Left renal cortex interstitium (tissue), 4 donors: ENCODE measurements at regions not wholly inside any gene's neighbourhood (a gene's known extent, or its start where the extent isn't known, plus 50 kb on each side); places are given as distances from the start of the nearest gene placed in this dataset.
A peak's percentile ranks its signal among the peaks of the same experiment; 100 is the strongest.

Experiments
- DNase-seq, 4 donors: peaks; one replicate each; pipeline ENCODE4 v3.0.0-alpha.2; 2013; ENCODE audit warnings: low read depth in 4 of 4, low spot score in 2 of 4, missing footprints in 1 of 4

GRCh38 chr3:194215392-194215791 is 79.4 kb downstream of the HES1 start:
- DNase-seq: no peak

GRCh38 chr3:194218646-194219453 is 82.9 kb downstream of the HES1 start:
- no peak for DNase-seq

GRCh38 chr3:194219826-194220410 is 84.0 kb downstream of the HES1 start:
- no peak for DNase-seq

GRCh38 chr3:194220901-194221326 is 85.0 kb downstream of the HES1 start:
- DNase-seq: no peak

GRCh38 chr3:194221336-194221735 is 85.4 kb downstream of the HES1 start:
- no peak for DNase-seq

- DNase-seq: no peak
Measured at GRCh38 chr3:194223951-194224350, 88.0 kb downstream of the HES1 start.

- DNase-seq: no peak
Measured at GRCh38 chr3:194224471-194225417, 88.8 kb downstream of the HES1 start.

- no peak for DNase-seq
Measured at GRCh38 chr3:194225418-194225812, 89.5 kb downstream of the HES1 start.

- DNase-seq: no peak
Measured at GRCh38 chr3:194225988-194226663, 90.2 kb downstream of the HES1 start.

- DNase-seq: peak in 1 of 4 donors; percentile 56
Measured at GRCh38 chr3:194231929-194232832, 96.2 kb downstream of the HES1 start.

GRCh38 chr3:194233150-194233549 is 97.2 kb downstream of the HES1 start:
- DNase-seq: no peak

GRCh38 chr3:194235160-194235559 is 99.2 kb downstream of the HES1 start:
- DNase-seq: no peak

GRCh38 chr3:194237110-194237509 is 101.2 kb downstream of the HES1 start:
- no peak for DNase-seq

- no peak for DNase-seq
Measured at GRCh38 chr3:194240766-194241165, 104.8 kb downstream of the HES1 start.

GRCh38 chr3:194243172-194243837 is 107.4 kb downstream of the HES1 start:
- no peak for DNase-seq

- no peak for DNase-seq
Measured at GRCh38 chr3:194244167-194244566, 107.0 kb downstream of the CPN2 start.

GRCh38 chr3:194245474-194245873 is 105.7 kb downstream of the CPN2 start:
- DNase-seq: no peak

- DNase-seq: no peak
Measured at GRCh38 chr3:194245975-194246561, 105.1 kb downstream of the CPN2 start.
